PFSK-1 (cell line): ENCODE measurements at regions not wholly inside any gene's neighbourhood (a gene's known extent, or its start where the extent isn't known, plus 50 kb on each side); places are given as distances from the start of the nearest gene placed in this dataset.

Experiments used
- FOXP2 ChIP-seq: optimal IDR thresholded peaks from 2 replicates; pipeline ENCODE3; 2011; ENCODE audit warnings: borderline replicate concordance, control low read depth, inconsistent platforms; ENCODE audit not compliant: insufficient read depth; ENCODE audit errors: extremely low read length, extremely low read depth
- POLR2AphosphoS5 ChIP-seq: IDR thresholded peaks from 2 replicates; pipeline ENCODE4 v1.6.1; 2012; ENCODE audit warnings: low read depth, mild to moderate bottlenecking, control low read depth, low read length, moderate library complexity
- REST ChIP-seq, 2 experiments: IDR thresholded peaks; 2 replicates each; pipeline versions ENCODE4 v1.6.1 to v1.8.0; 2011 to 2012; ENCODE audit warnings: low read depth in 2 of 2, low read length in 2 of 2, control low read depth in 1 of 2, inconsistent platforms in 1 of 2, mild to moderate bottlenecking in 1 of 2, moderate library complexity in 1 of 2; ENCODE audit not compliant: insufficient read depth in 1 of 2
- SIN3A ChIP-seq: IDR thresholded peaks from 2 replicates; pipeline ENCODE4 v1.6.1; 2012; ENCODE audit warnings: mild to moderate bottlenecking, low read length, moderate library complexity, borderline replicate concordance; ENCODE audit not compliant: insufficient read depth
- TAF1 ChIP-seq: IDR thresholded peaks from 2 replicates; pipeline ENCODE4 v1.6.1; 2012; ENCODE audit warnings: low read length, control low read depth, borderline replicate concordance; ENCODE audit not compliant: insufficient read depth

- TF ChIP-seq POLR2AphosphoS5 (no peak), TAF1 (no peak), FOXP2 (no peak), REST (IDR thresholded peaks at IDR 0.05; ENCODE audit: insufficient read depth in 1 of 2, low read depth in 2 of 2, low read length in 2 of 2) (no peak), SIN3A (no peak)
Observed at GRCh38 chr13:53216773-53217172, 188.2 kb downstream of the OLFM4 start.

- TF ChIP-seq TAF1: no peak
- TF ChIP-seq REST (IDR thresholded peaks at IDR 0.05; ENCODE audit: insufficient read depth in 1 of 2, low read depth in 2 of 2, low read length in 2 of 2): no peak
- TF ChIP-seq FOXP2: no peak
- no peak for TF ChIP-seq SIN3A
- no peak for TF ChIP-seq POLR2AphosphoS5
Observed at GRCh38 chr13:53217194-53217593, 188.6 kb downstream of the OLFM4 start.

GRCh38 chr13:53220038-53220437, 191.4 kb downstream of the OLFM4 start:
- TF ChIP-seq POLR2AphosphoS5 (no peak), FOXP2 (no peak), SIN3A (no peak), TAF1 (no peak), REST (IDR thresholded peaks at IDR 0.05; ENCODE audit: insufficient read depth in 1 of 2, low read depth in 2 of 2, low read length in 2 of 2) (no peak)

GRCh38 chr13:53237696-53238095, 209.1 kb downstream of the OLFM4 start:
- TF ChIP-seq REST (IDR thresholded peaks at IDR 0.05; ENCODE audit: insufficient read depth in 1 of 2, low read depth in 2 of 2, low read length in 2 of 2) (no peak), POLR2AphosphoS5 (no peak), FOXP2 (no peak), TAF1 (no peak)

GRCh38 chr13:53238261-53238660, 209.6 kb downstream of the OLFM4 start:
- TF ChIP-seq REST (IDR thresholded peaks at IDR 0.05; ENCODE audit: insufficient read depth in 1 of 2, low read depth in 2 of 2, low read length in 2 of 2) (peak in 1 of 2 experiments; percentile 63; a peak in 2 of 4 replicates), POLR2AphosphoS5 (no peak)
